ENCODE measurements at regions not wholly inside any gene's neighbourhood (a gene's known extent, or its start where the extent isn't known, plus 50 kb on each side); places are given as distances from the start of the nearest gene placed in this dataset.

DNA sequence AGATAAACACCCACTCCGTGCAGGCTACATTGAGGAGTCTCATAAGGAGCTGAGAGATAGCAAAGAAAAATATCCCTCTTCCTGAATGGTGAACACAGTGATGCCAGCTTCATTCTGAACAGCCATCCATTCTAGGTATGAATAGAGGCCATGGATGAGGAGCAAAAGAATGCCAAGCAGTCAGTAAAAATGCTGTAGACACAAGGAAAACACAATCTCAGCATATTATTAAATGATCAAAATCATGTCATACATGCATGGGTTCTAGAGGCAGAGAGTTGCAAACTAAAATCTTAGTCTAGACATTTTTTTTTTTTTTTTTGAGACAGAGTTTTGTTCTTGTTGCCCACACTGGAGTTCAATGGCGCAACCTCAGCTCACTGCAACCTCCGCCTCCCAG lies 313.0 kb downstream of the SOX9 start:
- ChIA-PET CTCF (no interaction called here), POLR2A (ENCODE audit: unreplicated experiment) (interaction anchor here (0.7 to 1.4 kb wide), 3 partner anchors 76 to 312 kb away, joined by 3 to 12 read pairs (median 6); no protein-coding TSS in a partner anchor)
- no peaks in the 10 kb centered on the region for H3F3A ChIP-seq (ENCODE audit: low read length, unreplicated experiment)
- no peak for DNase-seq
- intact Hi-C loops (cut with micrococcal nuclease): no loop called here
- no peak overlapping the region for H3K4me2 ChIP-seq (ENCODE audit: low read length)
- H3K36me3 ChIP-seq (ENCODE audit: low read depth, low read length): no peaks in the 10 kb centered on the region
- no peak overlapping the region for H3K27ac ChIP-seq (ENCODE audit: low read length)
- H3K79me2 ChIP-seq (ENCODE audit: low read length): peaks cover 92% of the 10 kb centered on the region
- TF ChIP-seq EZH2phosphoT487 (IDR thresholded peaks at IDR 0.05; ENCODE audit: borderline replicate concordance, low read length): no peak
- no peak for TF ChIP-seq EZH2 (IDR thresholded peaks at IDR 0.05; ENCODE audit: low read length, unreplicated experiment)
- TF ChIP-seq, protein P1, sequence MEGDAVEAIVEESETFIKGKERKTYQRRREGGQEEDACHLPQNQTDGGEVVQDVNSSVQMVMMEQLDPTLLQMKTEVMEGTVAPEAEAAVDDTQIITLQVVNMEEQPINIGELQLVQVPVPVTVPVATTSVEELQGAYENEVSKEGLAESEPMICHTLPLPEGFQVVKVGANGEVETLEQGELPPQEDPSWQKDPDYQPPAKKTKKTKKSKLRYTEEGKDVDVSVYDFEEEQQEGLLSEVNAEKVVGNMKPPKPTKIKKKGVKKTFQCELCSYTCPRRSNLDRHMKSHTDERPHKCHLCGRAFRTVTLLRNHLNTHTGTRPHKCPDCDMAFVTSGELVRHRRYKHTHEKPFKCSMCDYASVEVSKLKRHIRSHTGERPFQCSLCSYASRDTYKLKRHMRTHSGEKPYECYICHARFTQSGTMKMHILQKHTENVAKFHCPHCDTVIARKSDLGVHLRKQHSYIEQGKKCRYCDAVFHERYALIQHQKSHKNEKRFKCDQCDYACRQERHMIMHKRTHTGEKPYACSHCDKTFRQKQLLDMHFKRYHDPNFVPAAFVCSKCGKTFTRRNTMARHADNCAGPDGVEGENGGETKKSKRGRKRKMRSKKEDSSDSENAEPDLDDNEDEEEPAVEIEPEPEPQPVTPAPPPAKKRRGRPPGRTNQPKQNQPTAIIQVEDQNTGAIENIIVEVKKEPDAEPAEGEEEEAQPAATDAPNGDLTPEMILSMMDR (conservative IDR thresholded peaks at IDR 0.05; ENCODE audit: low read depth, low read length): no peak
- H2AFZ ChIP-seq (ENCODE audit: low read length): no peak overlapping the region
- no peaks in the 10 kb centered on the region for H4K20me1 ChIP-seq (ENCODE audit: low read length)
- no peaks in the 10 kb centered on the region for H3K27me3 ChIP-seq (ENCODE audit: low read length)
- no peak for ATAC-seq
- no peaks in the 10 kb centered on the region for H3K9me3 ChIP-seq (ENCODE audit: low read length)
- H3K4me1 ChIP-seq (ENCODE audit: insufficient read depth, low read length): peaks cover 21% of the 10 kb centered on the region; the same call in 1 of the 2 replicates
- no peaks in the 10 kb centered on the region for H3K9me2 ChIP-seq (replicated peaks; ENCODE audit: low read length)
- no TSS peak for BruUV-seq (replicated peaks)
- H3K4me3 ChIP-seq (ENCODE audit: low read length): no peak overlapping the region
- H3K9ac ChIP-seq (ENCODE audit: low read length): no peak overlapping the region

DNA sequence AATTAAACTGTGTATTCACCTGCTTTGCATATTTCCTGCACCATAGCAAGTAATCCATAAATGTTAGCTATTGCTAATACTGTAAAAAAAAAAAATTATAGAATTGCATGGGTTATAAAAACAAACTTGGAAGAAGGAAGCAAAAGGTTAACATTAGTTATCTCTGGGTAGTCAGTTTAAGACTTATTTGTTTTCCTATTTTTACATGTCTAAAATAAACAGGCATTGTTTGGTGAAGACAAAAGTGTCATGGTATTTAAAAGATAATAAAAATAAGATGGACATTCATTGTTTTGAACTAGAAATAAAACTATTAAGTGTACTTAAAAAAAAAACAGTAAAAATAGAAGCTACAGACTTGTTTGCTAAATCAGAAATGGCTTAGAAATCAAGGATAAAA lies 313.8 kb downstream of the SOX9 start:
- Histone ChIP-seq H3K4me2 (ENCODE audit: low read length) (no peak overlapping the region), H3K4me1 (ENCODE audit: insufficient read depth, low read length) (peaks cover 21% of the 10 kb centered on the region; the same call in 1 of the 2 replicates), H3K4me3 (ENCODE audit: low read length) (no peak overlapping the region), H4K20me1 (ENCODE audit: low read length) (no peaks in the 10 kb centered on the region), H3K9me3 (ENCODE audit: low read length) (no peaks in the 10 kb centered on the region), H3K36me3 (ENCODE audit: low read depth, low read length) (no peaks in the 10 kb centered on the region), H2AFZ (ENCODE audit: low read length) (no peak overlapping the region), H3K9me2 (replicated peaks; ENCODE audit: low read length) (no peaks in the 10 kb centered on the region), H3K27ac (ENCODE audit: low read length) (no peak overlapping the region), H3K9ac (ENCODE audit: low read length) (no peak overlapping the region), H3K27me3 (ENCODE audit: low read length) (no peaks in the 10 kb centered on the region), H3F3A (ENCODE audit: low read length, unreplicated experiment) (no peaks in the 10 kb centered on the region), H3K79me2 (ENCODE audit: low read length) (peaks cover 92% of the 10 kb centered on the region)
- intact Hi-C loops (cut with micrococcal nuclease): no loop called here
- DNase-seq: no peak
- POLR2A ChIA-PET (ENCODE audit: unreplicated experiment): interaction anchor here (0.5 to 1.4 kb wide), 3 partner anchors 307 to 765 kb away, joined by 3 to 6 read pairs (median 3); no protein-coding TSS in a partner anchor
- BruUV-seq (replicated peaks): no TSS peak
- peak; percentile 58 for ATAC-seq
- TF ChIP-seq EZH2 (IDR thresholded peaks at IDR 0.05; ENCODE audit: low read length, unreplicated experiment) (no peak), EZH2phosphoT487 (IDR thresholded peaks at IDR 0.05; ENCODE audit: borderline replicate concordance, low read length) (no peak)
- TF ChIP-seq, protein P1 (conservative IDR thresholded peaks at IDR 0.05; ENCODE audit: low read depth, low read length): no peak
- CTCF ChIA-PET: interaction anchor here (0.7 kb wide), 2 partner anchors 263 to 298 kb away, joined by 3 read pairs; no protein-coding TSS in a partner anchor

DNA sequence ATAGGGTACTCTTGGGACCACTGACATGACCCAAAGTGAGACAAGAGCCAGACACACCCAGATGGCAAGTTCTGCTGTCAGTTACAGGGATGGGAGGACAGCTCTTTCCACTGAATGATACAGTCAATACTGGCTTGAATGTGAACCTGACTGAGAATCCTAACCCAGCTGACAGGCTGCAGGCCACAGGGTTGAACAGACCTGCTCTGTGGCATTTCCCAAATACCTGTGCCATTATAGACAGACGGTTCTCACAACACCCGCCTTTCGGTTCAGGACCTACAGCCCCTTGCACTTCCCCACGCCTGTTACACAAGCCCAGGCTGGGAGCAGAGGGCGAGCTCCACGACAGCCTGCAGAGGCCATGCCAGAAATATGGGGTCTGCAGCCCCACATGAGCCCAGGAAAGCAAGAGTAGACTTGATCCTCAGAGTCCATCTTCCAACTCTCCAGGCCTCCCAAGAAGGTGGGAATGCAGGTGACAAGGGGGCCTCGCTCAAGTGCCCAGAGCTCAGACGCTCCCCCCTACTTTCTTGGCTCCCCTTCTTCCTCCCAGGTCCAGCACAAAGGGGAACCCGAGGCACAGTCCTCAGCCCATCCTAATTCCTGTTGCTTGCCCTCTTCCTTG lies 314.3 kb downstream of the SOX9 start:
- H3K79me2 ChIP-seq (ENCODE audit: low read length): peaks cover 93% of the 10 kb centered on the region
- DNase-seq (no peak), ATAC-seq (peak; percentile 72)
- no peak overlapping the region for H3K27ac ChIP-seq (ENCODE audit: low read length)
- H3F3A ChIP-seq (ENCODE audit: low read length, unreplicated experiment): no peaks in the 10 kb centered on the region
- no peaks in the 10 kb centered on the region for H3K9me3 ChIP-seq (ENCODE audit: low read length)
- H2AFZ ChIP-seq (ENCODE audit: low read length): no peak overlapping the region
- intact Hi-C loops (cut with micrococcal nuclease): no loop called here
- H3K4me1 ChIP-seq (ENCODE audit: insufficient read depth, low read length): peaks cover 21% of the 10 kb centered on the region; the same call in 1 of the 2 replicates
- ChIA-PET POLR2A (ENCODE audit: unreplicated experiment) (interaction anchor here (0.5 to 1.4 kb wide), 2 partner anchors 314 to 764 kb away, joined by 3 to 6 read pairs; no protein-coding TSS in a partner anchor), CTCF (interaction anchor here (0.7 kb wide), 1 partner anchor 263 kb away, joined by 3 read pairs; no protein-coding TSS in a partner anchor)
- no peaks in the 10 kb centered on the region for H3K27me3 ChIP-seq (ENCODE audit: low read length)
- H3K9me2 ChIP-seq (replicated peaks; ENCODE audit: low read length): no peaks in the 10 kb centered on the region
- H3K4me3 ChIP-seq (ENCODE audit: low read length): no peak overlapping the region
- no peaks in the 10 kb centered on the region for H3K36me3 ChIP-seq (ENCODE audit: low read depth, low read length)
- no peak overlapping the region for H3K9ac ChIP-seq (ENCODE audit: low read length)
- BruUV-seq (replicated peaks): no TSS peak
- H4K20me1 ChIP-seq (ENCODE audit: low read length): no peaks in the 10 kb centered on the region
- TF ChIP-seq EZH2phosphoT487 (IDR thresholded peaks at IDR 0.05; ENCODE audit: borderline replicate concordance, low read length) (no peak), EZH2 (IDR thresholded peaks at IDR 0.05; ENCODE audit: low read length, unreplicated experiment) (no peak)
- TF ChIP-seq, protein P1 (conservative IDR thresholded peaks at IDR 0.05; ENCODE audit: low read depth, low read length): no peak
- no peak overlapping the region for H3K4me2 ChIP-seq (ENCODE audit: low read length)

Data from PC-3 (cell line).